Suprapubic skin (tissue), 4 donors: ENCODE measurements at regions not wholly inside any gene's neighbourhood (a gene's known extent, or its start where the extent isn't known, plus 50 kb on each side); places are given as distances from the start of the nearest gene placed in this dataset.

Source experiments
- DNase-seq, 2 donors: peaks; one replicate each; pipeline ENCODE4 v3.0.0-alpha.2; 2019; ENCODE audit warnings: low spot score in 2 of 2
- H3K27ac ChIP-seq: fragments of 200-600 bp; sonication (generic); one replicate; pipeline ENCODE4 v1.5.1; 2019
- H3K27me3 ChIP-seq: fragments of 200-600 bp; sonication (generic); one replicate; pipeline ENCODE4 v1.5.1; 2019
- H3K36me3 ChIP-seq: fragments of 200-600 bp; sonication (generic); one replicate; pipeline ENCODE4 v1.5.1; 2019
- H3K4me1 ChIP-seq: fragments of 200-600 bp; sonication (generic); one replicate; pipeline ENCODE4 v1.5.1; 2019
- H3K4me3 ChIP-seq: fragments of 200-600 bp; sonication (generic); one replicate; pipeline ENCODE4 v1.5.1; 2019; ENCODE audit warnings: mild to moderate bottlenecking
- H3K9me3 ChIP-seq: fragments of 200-600 bp; sonication (generic); one replicate; pipeline ENCODE4 v1.5.1; 2019
- CTCF ChIP-seq, 2 donors: fragments of 200-600 bp in 1 of 2; fragments of 450-650 bp in 1 of 2; sonication (generic) in 1 of 2; IDR thresholded peaks; one replicate each; pipeline ENCODE4 v1.5.1; 2016 to 2019; ENCODE audit warnings: antibody characterized with exemption in 2 of 2, mild to moderate bottlenecking in 1 of 2, moderate library complexity in 1 of 2
- EP300 ChIP-seq: sonication (generic); formaldehyde crosslinking; IDR thresholded peaks from one replicate; pipeline ENCODE4 v1.6.1; 2017; ENCODE audit warnings: antibody characterized with exemption
- POLR2A ChIP-seq, 2 donors: fragments of 450-650 bp; IDR thresholded peaks; one replicate each; pipeline ENCODE4 v1.6.1; 2017; ENCODE audit warnings: antibody characterized with exemption in 2 of 2, mild to moderate bottlenecking in 2 of 2, moderate library complexity in 2 of 2
- POLR2AphosphoS5 ChIP-seq, 3 donors: sonication (generic); formaldehyde crosslinking; IDR thresholded peaks; one replicate each; pipeline ENCODE4 v1.6.1; 2017; ENCODE audit warnings: antibody characterized with exemption in 3 of 3
- WGBS: methylation state at CpG from one replicate; pipeline ENCODE4 v1.1.5; 2018; 5-methylcytosine and 5-hydroxymethylcytosine counted together

- Histone ChIP-seq H3K36me3 (no peaks in the 10 kb centered on the region), H3K9me3 (no peaks in the 10 kb centered on the region), H3K27ac (no peak overlapping the region), H3K4me1 (no peaks in the 10 kb centered on the region), H3K4me3 (no peak overlapping the region), H3K27me3 (no peaks in the 10 kb centered on the region)
- TF ChIP-seq CTCF (IDR thresholded peaks at IDR 0.05) (no peak), EP300 (no peak), POLR2A (IDR thresholded peaks at IDR 0.05) (no peak), POLR2AphosphoS5 (IDR thresholded peaks at IDR 0.05) (no peak)
- DNase-seq = no peak
- WGBS = 28% methylated on average over 1 of the region's 1 CpG
Observed at GRCh38 chr13:83950293-83950692, 68.0 kb upstream of the SLITRK1 start.

GRCh38 chr13:83943530-83944279, 61.4 kb upstream of the SLITRK1 start:
- Histone ChIP-seq H3K27ac (no peak overlapping the region), H3K4me1 (no peaks in the 10 kb centered on the region), H3K36me3 (no peaks in the 10 kb centered on the region), H3K4me3 (no peak overlapping the region), H3K9me3 (no peaks in the 10 kb centered on the region), H3K27me3 (no peaks in the 10 kb centered on the region)
- DNase-seq = no peak
- 63% methylated on average over 6 of the region's 6 CpGs for WGBS
- TF ChIP-seq POLR2AphosphoS5 (IDR thresholded peaks at IDR 0.05) (no peak), POLR2A (IDR thresholded peaks at IDR 0.05) (no peak), EP300 (no peak), CTCF (IDR thresholded peaks at IDR 0.05) (no peak)

DNA sequence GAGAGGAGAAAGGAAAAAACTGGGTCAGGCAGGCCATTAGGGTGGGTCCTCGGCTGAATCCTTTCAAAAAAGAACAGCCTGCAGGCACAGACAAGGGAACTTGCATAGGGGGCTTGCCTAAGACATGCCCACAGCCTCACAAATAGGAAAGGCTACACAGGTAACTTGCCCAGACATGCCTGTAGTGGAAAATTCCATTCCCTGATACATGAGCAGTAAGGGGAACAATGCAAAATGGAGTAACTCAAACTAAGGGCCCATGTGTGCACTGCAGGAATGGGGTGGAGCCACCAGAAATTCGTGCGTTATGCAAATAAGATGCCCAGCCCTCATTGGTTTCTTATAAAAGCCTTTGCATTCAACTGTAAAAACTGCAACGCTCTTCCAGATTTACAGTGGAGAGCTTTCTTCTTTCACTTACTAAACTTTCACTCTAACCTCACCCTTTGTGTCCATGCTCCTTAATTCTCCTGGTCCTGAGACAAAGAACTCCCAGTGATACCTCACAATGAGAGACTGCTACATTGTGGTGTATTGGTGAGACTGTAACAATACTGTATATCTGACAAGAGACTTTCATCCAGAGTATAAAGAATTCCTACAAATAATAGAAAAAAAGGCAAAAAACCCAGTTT, 59.5 kb upstream of the SLITRK1 start:
- H3K27ac ChIP-seq = no peak overlapping the region
- DNase-seq = no peak
- H3K27me3 ChIP-seq = no peaks in the 10 kb centered on the region
- TF ChIP-seq EP300 = no peak
- no peak for TF ChIP-seq POLR2A (IDR thresholded peaks at IDR 0.05)
- TF ChIP-seq CTCF (IDR thresholded peaks at IDR 0.05) = no peak
- no peak for TF ChIP-seq POLR2AphosphoS5 (IDR thresholded peaks at IDR 0.05)
- no peak overlapping the region for H3K4me3 ChIP-seq
- no peaks in the 10 kb centered on the region for H3K9me3 ChIP-seq
- H3K36me3 ChIP-seq = no peaks in the 10 kb centered on the region
- no peaks in the 10 kb centered on the region for H3K4me1 ChIP-seq
- WGBS = 78% methylated on average over 4 of the region's 4 CpGs

- Histone ChIP-seq H3K4me1 (no peaks in the 10 kb centered on the region), H3K27me3 (no peaks in the 10 kb centered on the region), H3K4me3 (no peak overlapping the region), H3K9me3 (no peaks in the 10 kb centered on the region), H3K36me3 (no peaks in the 10 kb centered on the region), H3K27ac (no peak overlapping the region)
- DNase-seq = no peak
- 62% methylated on average over 1 of the region's 1 CpG for WGBS
- TF ChIP-seq POLR2A (IDR thresholded peaks at IDR 0.05) (no peak), EP300 (no peak), CTCF (IDR thresholded peaks at IDR 0.05) (no peak), POLR2AphosphoS5 (IDR thresholded peaks at IDR 0.05) (no peak)
Observed at GRCh38 chr13:83940742-83941141, 58.5 kb upstream of the SLITRK1 start.

- 70% methylated on average over 1 of the region's 1 CpG for WGBS
- TF ChIP-seq CTCF (IDR thresholded peaks at IDR 0.05) = no peak
- no peak for TF ChIP-seq EP300
- no peak for TF ChIP-seq POLR2A (IDR thresholded peaks at IDR 0.05)
- no peak for TF ChIP-seq POLR2AphosphoS5 (IDR thresholded peaks at IDR 0.05)
- H3K27ac ChIP-seq = no peak overlapping the region
- H3K4me3 ChIP-seq = no peak overlapping the region
- H3K4me1 ChIP-seq = no peaks in the 10 kb centered on the region
- DNase-seq = no peak
- no peaks in the 10 kb centered on the region for H3K27me3 ChIP-seq
- no peaks in the 10 kb centered on the region for H3K36me3 ChIP-seq
- H3K9me3 ChIP-seq = no peaks in the 10 kb centered on the region
Observed at GRCh38 chr13:83937579-83937978, 55.3 kb upstream of the SLITRK1 start.
